CD14-positive monocyte (primary cell): ENCODE measurements at regions not wholly inside any gene's neighbourhood (a gene's known extent, or its start where the extent isn't known, plus 50 kb on each side); places are given as distances from the start of the nearest gene placed in this dataset.

Experiments used
- DNase-seq, 3 donors: peaks; one replicate each; pipeline ENCODE4 v3.0.0-alpha.2; 2011 to 2022
- H2AFZ ChIP-seq: 2 replicates; pipeline ENCODE4 v1.6.0; 2012; ENCODE audit warnings: mild to moderate bottlenecking, low read depth, low read length, inconsistent platforms; ENCODE audit not compliant: insufficient read depth, poor library complexity, severe bottlenecking
- H3K27ac ChIP-seq, 2 donors: 1 replicate in 1 of 2; 2 replicates in 1 of 2; pipeline ENCODE4 v1.5.1; 2012 to 2013; ENCODE audit warnings: low read length in 2 of 2, control low read depth in 1 of 2, inconsistent platforms in 1 of 2, low read depth in 1 of 2, mild to moderate bottlenecking in 1 of 2
- H3K27me3 ChIP-seq, 2 donors: one replicate each; pipeline versions ENCODE4 v1.6.0 to v1.6.1; 2011 to 2013; ENCODE audit warnings: low read length in 2 of 2; ENCODE audit not compliant: control insufficient read depth in 2 of 2, insufficient read depth in 2 of 2
- H3K36me3 ChIP-seq, 2 donors: replicated peaks in 1 of 2; 1 replicate in 1 of 2; 2 replicates in 1 of 2; pipeline versions ENCODE4 v1.5.1 to v1.6.1; 2012 to 2013; ENCODE audit warnings: low read length in 2 of 2, control low read depth in 1 of 2, inconsistent platforms in 1 of 2, mild to moderate bottlenecking in 1 of 2; ENCODE audit not compliant: insufficient read depth in 2 of 2, control insufficient read depth in 1 of 2
- H3K4me1 ChIP-seq, 2 donors: 1 replicate in 1 of 2; 2 replicates in 1 of 2; pipeline versions ENCODE4 v1.5.1 to v1.6.1; 2012 to 2013; ENCODE audit warnings: low read length in 2 of 2, control low read depth in 1 of 2, inconsistent platforms in 1 of 2, mild to moderate bottlenecking in 1 of 2, moderate library complexity in 1 of 2; ENCODE audit not compliant: insufficient read depth in 2 of 2, control insufficient read depth in 1 of 2
- H3K4me2 ChIP-seq: replicated peaks from 2 replicates; pipeline ENCODE3; 2012; ENCODE audit warnings: low read length, moderate library complexity, mild to moderate bottlenecking; ENCODE audit not compliant: poor library complexity, severe bottlenecking; ENCODE audit errors: extremely low read depth
- H3K4me3 ChIP-seq, 3 experiments: fragments of 200-600 bp in 1 of 3; sonication (generic) in 1 of 3; replicated peaks in 1 of 3; 1 replicate in 2 of 3; 2 replicates in 1 of 3; pipeline ENCODE4 v1.5.1; 2011 to 2013; ENCODE audit warnings: low read length in 3 of 3, mild to moderate bottlenecking in 3 of 3, control low read depth in 2 of 3, low read depth in 2 of 3, inconsistent platforms in 1 of 3, moderate library complexity in 1 of 3
- H3K79me2 ChIP-seq: 2 replicates; pipeline ENCODE4 v1.6.0; 2012; ENCODE audit warnings: mild to moderate bottlenecking, control low read depth, inconsistent platforms, low read length, moderate library complexity; ENCODE audit not compliant: insufficient read depth
- H3K9ac ChIP-seq: 2 replicates; pipeline ENCODE4 v1.6.0; 2017; ENCODE audit warnings: low read length, mild to moderate bottlenecking; ENCODE audit not compliant: insufficient read depth, poor library complexity, severe bottlenecking
- H3K9me3 ChIP-seq, 2 donors: replicated peaks in 1 of 2; 1 replicate in 1 of 2; 2 replicates in 1 of 2; pipeline versions ENCODE4 v1.5.1 to v1.6.1; 2012 to 2013; ENCODE audit warnings: low read length in 2 of 2, control low read depth in 1 of 2; ENCODE audit not compliant: control insufficient read depth in 1 of 2, insufficient read depth in 1 of 2
- H4K20me1 ChIP-seq: 2 replicates; pipeline ENCODE4 v1.6.0; 2012; ENCODE audit warnings: mild to moderate bottlenecking, low read length, control low read depth, moderate library complexity; ENCODE audit not compliant: insufficient read depth
- H3K27ac Mint-ChIP-seq, 7 donors: one replicate each; pipeline ENCODE4 v1.8.0; 2020; ENCODE audit warnings: mild to moderate bottlenecking in 7 of 7, mixed read lengths in 7 of 7, moderate library complexity in 6 of 7, inconsistent platforms in 2 of 7
- H3K27me3 Mint-ChIP-seq, 3 donors: one replicate each; pipeline ENCODE4 v1.8.0; 2021 to 2022; ENCODE audit warnings: low read depth in 3 of 3, mild to moderate bottlenecking in 3 of 3, mixed read lengths in 3 of 3, moderate library complexity in 3 of 3, inconsistent platforms in 1 of 3
- H3K36me3 Mint-ChIP-seq, 2 donors: one replicate each; pipeline ENCODE4 v1.8.0; 2020; ENCODE audit warnings: mixed read lengths in 2 of 2, inconsistent platforms in 1 of 2, mild to moderate bottlenecking in 1 of 2
- H3K4me1 Mint-ChIP-seq: one replicate; pipeline ENCODE4 v1.8.0; 2020; ENCODE audit warnings: mild to moderate bottlenecking, mixed read lengths
- H3K4me3 Mint-ChIP-seq, 2 donors: one replicate each; pipeline ENCODE4 v1.8.0; 2020; ENCODE audit warnings: mild to moderate bottlenecking in 2 of 2, mixed read lengths in 2 of 2, moderate library complexity in 1 of 2
- H3K9me3 Mint-ChIP-seq, 7 donors: one replicate each; pipeline ENCODE4 v1.8.0; 2020 to 2022; ENCODE audit warnings: mixed read lengths in 7 of 7, mild to moderate bottlenecking in 6 of 7, moderate library complexity in 6 of 7, inconsistent platforms in 2 of 7
- CTCF ChIP-seq: fragments of 200-600 bp; IDR thresholded peaks from one replicate; pipeline ENCODE4 v1.8.0; 2022; ENCODE audit warnings: antibody characterized with exemption, mild to moderate bottlenecking
- WGBS: methylation state at CpG from one replicate; pipeline ENCODE4 v1.1.5; 2013; ENCODE audit warnings: missing lambda C conversion rate; ENCODE audit not compliant: insufficient coverage; 5-methylcytosine and 5-hydroxymethylcytosine counted together
- intact Hi-C, 2 donors: fragments of 100-400 bp; cut with micrococcal nuclease; formaldehyde crosslinking; loops; one replicate each; pipeline versions ENCODE4 v1.15.0 to v1.15.1; 2023

- peaks cover 2 to 12% (median 5%) of the 10 kb centered on the region in 7 donors for H3K9me3 Mint-ChIP-seq
- H3K4me1 Mint-ChIP-seq: no peaks in the 10 kb centered on the region
- H3K4me3 Mint-ChIP-seq: no peak overlapping the region
- no peaks in the 10 kb centered on the region for H4K20me1 ChIP-seq
- H3K36me3 ChIP-seq: no peaks in the 10 kb centered on the region
- no peaks in the 10 kb centered on the region for H3K36me3 Mint-ChIP-seq
- H3K4me3 ChIP-seq: no peak overlapping the region
- peaks cover 0 to 2% (median 0%) of the 10 kb centered on the region in 3 donors for H3K27me3 Mint-ChIP-seq
- peaks cover 0 to 9% of the 10 kb centered on the region in 2 donors for H3K9me3 ChIP-seq
- no peaks in the 10 kb centered on the region for H3K79me2 ChIP-seq
- H2AFZ ChIP-seq: no peak overlapping the region
- no peak overlapping the region for H3K4me2 ChIP-seq
- H3K9ac ChIP-seq: no peak overlapping the region
- no peak for TF ChIP-seq CTCF
- H3K27me3 ChIP-seq: no peaks in the 10 kb centered on the region
- DNase-seq: no peak
- WGBS: no CpG with 5 or more reads among the region's 1 CpG
- H3K27ac Mint-ChIP-seq: no peak overlapping the region
- H3K4me1 ChIP-seq: no peaks in the 10 kb centered on the region
- intact Hi-C loops: no loop called here
- H3K27ac ChIP-seq: no peak overlapping the region
Measured at GRCh38 chr3:147046916-147047315, 359.4 kb downstream of the ZIC4 start.

GRCh38 chr3:147038481-147038880, 367.9 kb downstream of the ZIC4 start:
- no peak for DNase-seq
- Histone ChIP-seq H3K27ac (no peak overlapping the region), H3K36me3 (no peaks in the 10 kb centered on the region), H3K4me1 (no peaks in the 10 kb centered on the region), H3K4me2 (no peak overlapping the region), H2AFZ (no peak overlapping the region), H4K20me1 (no peaks in the 10 kb centered on the region), H3K9me3 (peaks cover 0 to 6% of the 10 kb centered on the region in 2 donors), H3K4me3 (no peak overlapping the region), H3K27me3 (no peaks in the 10 kb centered on the region), H3K79me2 (no peaks in the 10 kb centered on the region), H3K9ac (no peak overlapping the region)
- intact Hi-C loops: no loop called here
- Mint-ChIP-seq H3K27ac (no peak overlapping the region), H3K27me3 (no peaks in the 10 kb centered on the region), H3K4me1 (no peaks in the 10 kb centered on the region), H3K36me3 (no peaks in the 10 kb centered on the region), H3K4me3 (no peak overlapping the region), H3K9me3 (peaks cover 2 to 13% (median 6%) of the 10 kb centered on the region in 7 donors)
- WGBS: no CpG with 5 or more reads among the region's 1 CpG
- no peak for TF ChIP-seq CTCF
